Small intestine (tissue), 7 donors: ENCODE measurements at regions not wholly inside any gene's neighbourhood (a gene's known extent, or its start where the extent isn't known, plus 50 kb on each side); places are given as distances from the start of the nearest gene placed in this dataset.

ENCODE experiments used
- DNase-seq, 2 donors: peaks; one replicate each; pipeline versions ENCODE4 v3.0.0 to v3.0.0-alpha.2; 2013
- FAIRE-seq: peaks from 2 replicates; lab custom pipeline; 2012; peaks lifted over from hg19 to GRCh38; lab: Jason Lieb, UNC
- H3K27ac ChIP-seq, 3 donors: one replicate each; pipeline ENCODE4 v1.5.1; 2013; ENCODE audit warnings: low read length in 2 of 3, mild to moderate bottlenecking in 2 of 3, control low read depth in 1 of 3, inconsistent platforms in 1 of 3, low read depth in 1 of 3, moderate library complexity in 1 of 3
- H3K27me3 ChIP-seq, 3 donors: one replicate each; pipeline ENCODE4 v1.6.1; 2013; ENCODE audit warnings: low read length in 3 of 3, inconsistent platforms in 1 of 3; ENCODE audit not compliant: control insufficient read depth in 3 of 3, insufficient read depth in 3 of 3
- H3K36me3 ChIP-seq, 3 donors: one replicate each; pipeline ENCODE4 v1.6.1; 2013; ENCODE audit warnings: low read length in 3 of 3, inconsistent platforms in 1 of 3, low read depth in 1 of 3, mild to moderate bottlenecking in 1 of 3, moderate library complexity in 1 of 3; ENCODE audit not compliant: control insufficient read depth in 3 of 3, insufficient read depth in 2 of 3
- H3K4me1 ChIP-seq, 3 donors: one replicate each; pipeline ENCODE4 v1.6.1; 2013; ENCODE audit warnings: low read length in 2 of 3, inconsistent platforms in 1 of 3, low read depth in 1 of 3, mild to moderate bottlenecking in 1 of 3, moderate library complexity in 1 of 3; ENCODE audit not compliant: control insufficient read depth in 3 of 3, insufficient read depth in 2 of 3
- H3K4me3 ChIP-seq, 3 donors: one replicate each; pipeline ENCODE4 v1.5.1; 2013; ENCODE audit warnings: low read length in 3 of 3, control low read depth in 1 of 3, inconsistent platforms in 1 of 3, low read depth in 1 of 3, mild to moderate bottlenecking in 1 of 3, moderate library complexity in 1 of 3
- H3K9me3 ChIP-seq, 2 donors: one replicate each; pipeline ENCODE4 v1.6.1; 2013; ENCODE audit warnings: low read depth in 1 of 2, low read length in 1 of 2; ENCODE audit not compliant: control insufficient read depth in 2 of 2, insufficient read depth in 1 of 2
- WGBS, 3 donors: extraction: QIAGEN DNeasy Blood & Tissue Kit; methylation state at CpG; one replicate each; pipeline ENCODE4 v1.1.7; 2013; 5-methylcytosine and 5-hydroxymethylcytosine counted together
- donor health status: healthy with polysubstance abuse.
- donor health status: control.
- donor health status: control.
- donor health status: Bipolar disorder and iron deficiency.
- donor health status: healthy.

- DNase-seq (peak; percentile 85 to 86), FAIRE-seq (no peak)
- no peak overlapping the region for H3K4me3 ChIP-seq
- peak overlapping the region; percentile 39 to 92 (median 79) for H3K27ac ChIP-seq
- WGBS, 3 donors = 32 to 72% (median 45%) methylated on average over 8 of the region's 8 CpGs
- peaks cover 6 to 36% (median 10%) of the 10 kb centered on the region in 3 donors for H3K4me1 ChIP-seq
- no peaks in the 10 kb centered on the region for H3K9me3 ChIP-seq
- peaks cover 0 to 3% (median 0%) of the 10 kb centered on the region in 3 donors for H3K36me3 ChIP-seq
- no peaks in the 10 kb centered on the region for H3K27me3 ChIP-seq
These were observed 113.8 kb upstream of the ARMC2 start for GRCh38 chr6:108734271-108734922.

GRCh38 chr6:108735310-108736001, 112.8 kb upstream of the ARMC2 start:
- Histone ChIP-seq H3K36me3 (peaks cover 0 to 3% (median 0%) of the 10 kb centered on the region in 3 donors), H3K4me1 (peaks cover 6 to 35% (median 10%) of the 10 kb centered on the region in 3 donors), H3K27me3 (no peaks in the 10 kb centered on the region), H3K27ac (peak overlapping the region; percentile 43 to 92 (median 90)), H3K9me3 (no peaks in the 10 kb centered on the region), H3K4me3 (no peak overlapping the region)
- 69 to 88% (median 80%) methylated on average over 2 of the region's 2 CpGs for WGBS, 3 donors
- FAIRE-seq = no peak
- peak; percentile 79 to 84 for DNase-seq

- WGBS, 3 donors = 13 to 55% (median 34%) methylated on average over 7 of the region's 7 CpGs
- peak overlapping the region; percentile 60 to 92 (median 90) for H3K27ac ChIP-seq
These were observed 112.2 kb upstream of the ARMC2 start for GRCh38 chr6:108736002-108736361.

GRCh38 chr6:108736832-108737231, 111.4 kb upstream of the ARMC2 start:
- 24 to 45% (median 32%) methylated on average over 4 of the region's 4 CpGs for WGBS, 3 donors
- H3K27ac ChIP-seq = peak overlapping the region in 1 of 3 donors; percentile 92
- H3K27me3 ChIP-seq = no peaks in the 10 kb centered on the region
- no peak for FAIRE-seq
- H3K4me1 ChIP-seq = peaks cover 6 to 35% (median 10%) of the 10 kb centered on the region in 3 donors
- peak; percentile 37 to 46 for DNase-seq
- no peak overlapping the region for H3K4me3 ChIP-seq
- no peaks in the 10 kb centered on the region for H3K9me3 ChIP-seq
- H3K36me3 ChIP-seq = peaks cover 0 to 3% (median 0%) of the 10 kb centered on the region in 3 donors

More at GRCh38 chr6:108736002-108736361, 112.2 kb upstream of the ARMC2 start:
- DNase-seq = peak; percentile 80 to 91
- no peaks in the 10 kb centered on the region for H3K27me3 ChIP-seq
- no peak overlapping the region for H3K4me3 ChIP-seq
- peaks cover 0 to 3% (median 0%) of the 10 kb centered on the region in 3 donors for H3K36me3 ChIP-seq
- H3K4me1 ChIP-seq = peaks cover 6 to 35% (median 10%) of the 10 kb centered on the region in 3 donors
- no peak for FAIRE-seq
- H3K9me3 ChIP-seq = no peaks in the 10 kb centered on the region

GRCh38 chr6:108737594-108738546, 110.4 kb upstream of the ARMC2 start:
- no peaks in the 10 kb centered on the region for H3K36me3 ChIP-seq
- FAIRE-seq (no peak), DNase-seq (peak; percentile 33 to 55)
- 83 to 85% (median 83%) methylated on average over 18 of the region's 18 CpGs for WGBS, 3 donors
- H3K27me3 ChIP-seq = no peaks in the 10 kb centered on the region
- H3K27ac ChIP-seq = peak overlapping the region in 2 of 3 donors; percentile 7 to 28
- peaks cover 6 to 30% (median 10%) of the 10 kb centered on the region in 3 donors for H3K4me1 ChIP-seq
- H3K4me3 ChIP-seq = no peak overlapping the region
- H3K9me3 ChIP-seq = no peaks in the 10 kb centered on the region

- DNase-seq (no peak), FAIRE-seq (no peak)
- Histone ChIP-seq H3K36me3 (no peaks in the 10 kb centered on the region), H3K9me3 (no peaks in the 10 kb centered on the region), H3K4me1 (peaks cover 3 to 20% (median 6%) of the 10 kb centered on the region in 3 donors), H3K27ac (no peak overlapping the region), H3K27me3 (no peaks in the 10 kb centered on the region), H3K4me3 (no peak overlapping the region)
- 88 to 89% (median 89%) methylated on average over 16 of the region's 16 CpGs for WGBS, 3 donors
These were observed 109.4 kb upstream of the ARMC2 start for GRCh38 chr6:108738684-108739416.

- no peak overlapping the region for H3K27ac ChIP-seq
- DNase-seq = no peak
These were observed 108.5 kb upstream of the ARMC2 start for GRCh38 chr6:108739496-108740330.

More at GRCh38 chr6:108739496-108740330, 108.5 kb upstream of the ARMC2 start:
- Histone ChIP-seq H3K4me1 (peaks cover 2 to 13% (median 6%) of the 10 kb centered on the region in 3 donors), H3K4me3 (no peak overlapping the region), H3K36me3 (no peaks in the 10 kb centered on the region), H3K9me3 (no peaks in the 10 kb centered on the region), H3K27me3 (no peaks in the 10 kb centered on the region)
- 47 to 74% (median 60%) methylated on average over 10 of the region's 10 CpGs for WGBS, 3 donors
- no peak for FAIRE-seq
